ENCODE measurements at regions not wholly inside any gene's neighbourhood (a gene's known extent, or its start where the extent isn't known, plus 50 kb on each side); places are given as distances from the start of the nearest gene placed in this dataset.

DNA sequence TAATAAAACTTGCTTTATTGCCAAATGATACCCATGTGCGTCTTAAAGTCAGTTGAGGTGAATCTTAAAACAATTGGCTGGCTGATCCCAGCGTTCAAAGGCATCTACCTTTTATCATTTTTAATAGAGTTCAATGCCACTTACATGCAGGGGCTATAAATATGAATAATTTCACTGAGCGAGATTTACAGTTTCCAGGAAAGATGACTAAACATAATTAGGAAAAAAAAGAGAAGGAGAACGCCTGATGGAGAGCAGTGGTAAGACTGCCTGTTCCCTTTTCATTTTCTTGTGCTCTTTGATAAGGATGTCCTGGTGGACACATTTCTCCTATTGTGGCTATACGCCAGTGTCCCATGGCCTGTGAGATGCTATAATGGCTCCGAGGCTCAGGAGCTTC is 139.9 kb upstream of the SLC22A23 start:
- DNase-seq (ENCODE audit: low read depth), result no peak
- no peak overlapping the region for H3K4me3 ChIP-seq (ENCODE audit: low read depth, low read length)
- TF ChIP-seq, protein P1, sequence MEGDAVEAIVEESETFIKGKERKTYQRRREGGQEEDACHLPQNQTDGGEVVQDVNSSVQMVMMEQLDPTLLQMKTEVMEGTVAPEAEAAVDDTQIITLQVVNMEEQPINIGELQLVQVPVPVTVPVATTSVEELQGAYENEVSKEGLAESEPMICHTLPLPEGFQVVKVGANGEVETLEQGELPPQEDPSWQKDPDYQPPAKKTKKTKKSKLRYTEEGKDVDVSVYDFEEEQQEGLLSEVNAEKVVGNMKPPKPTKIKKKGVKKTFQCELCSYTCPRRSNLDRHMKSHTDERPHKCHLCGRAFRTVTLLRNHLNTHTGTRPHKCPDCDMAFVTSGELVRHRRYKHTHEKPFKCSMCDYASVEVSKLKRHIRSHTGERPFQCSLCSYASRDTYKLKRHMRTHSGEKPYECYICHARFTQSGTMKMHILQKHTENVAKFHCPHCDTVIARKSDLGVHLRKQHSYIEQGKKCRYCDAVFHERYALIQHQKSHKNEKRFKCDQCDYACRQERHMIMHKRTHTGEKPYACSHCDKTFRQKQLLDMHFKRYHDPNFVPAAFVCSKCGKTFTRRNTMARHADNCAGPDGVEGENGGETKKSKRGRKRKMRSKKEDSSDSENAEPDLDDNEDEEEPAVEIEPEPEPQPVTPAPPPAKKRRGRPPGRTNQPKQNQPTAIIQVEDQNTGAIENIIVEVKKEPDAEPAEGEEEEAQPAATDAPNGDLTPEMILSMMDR (IDR thresholded peaks at IDR 0.05; ENCODE audit: control insufficient read depth, extremely low read depth, insufficient read depth), result no peak

DNA sequence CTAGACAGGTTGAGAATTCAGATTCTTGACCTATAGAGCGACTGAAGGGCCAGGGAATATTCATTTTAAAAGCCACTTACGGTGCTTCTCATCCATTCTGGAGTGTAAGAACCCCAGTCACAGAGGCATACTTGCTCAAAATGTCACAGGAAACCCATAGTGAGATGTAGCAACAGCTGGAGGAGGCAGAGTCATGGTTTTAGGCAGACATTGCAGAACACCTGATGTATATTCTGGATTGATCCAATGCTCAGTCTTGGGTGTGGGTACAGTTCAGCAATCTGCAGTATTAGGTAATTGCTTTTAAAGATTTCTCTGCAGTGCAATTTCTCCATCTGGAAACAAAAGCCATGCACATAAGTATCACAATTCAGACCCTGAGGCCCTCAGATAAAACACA is 137.4 kb upstream of the SLC22A23 start:
- TF ChIP-seq, protein P1 (IDR thresholded peaks at IDR 0.05; ENCODE audit: control insufficient read depth, extremely low read depth, insufficient read depth), result no peak
- no peak for DNase-seq (ENCODE audit: low read depth)
- no peak overlapping the region for H3K4me3 ChIP-seq (ENCODE audit: low read depth, low read length)

DNA sequence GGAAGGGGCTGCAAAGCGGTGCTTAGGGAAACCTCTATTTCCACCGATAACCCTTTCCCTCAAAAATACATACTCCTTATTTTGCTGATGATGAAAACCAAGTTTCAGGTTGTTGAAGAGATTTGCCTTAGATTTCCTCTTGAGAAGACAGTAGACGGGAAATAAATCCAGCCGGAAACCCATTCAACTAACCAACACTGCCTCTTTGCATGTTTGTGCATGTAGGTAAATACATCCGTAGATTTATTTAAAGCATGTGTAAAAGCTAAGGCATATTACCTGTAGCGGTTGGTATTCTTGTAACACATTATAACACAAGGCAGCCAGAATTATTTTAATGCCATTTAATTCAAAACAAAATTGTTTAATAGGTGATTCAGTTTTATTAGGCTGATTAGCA is 136.3 kb upstream of the SLC22A23 start:
- TF ChIP-seq, protein P1 (IDR thresholded peaks at IDR 0.05; ENCODE audit: control insufficient read depth, extremely low read depth, insufficient read depth), result no peak
- DNase-seq (ENCODE audit: low read depth), result no peak
- no peak overlapping the region for H3K4me3 ChIP-seq (ENCODE audit: low read depth, low read length)

DNA sequence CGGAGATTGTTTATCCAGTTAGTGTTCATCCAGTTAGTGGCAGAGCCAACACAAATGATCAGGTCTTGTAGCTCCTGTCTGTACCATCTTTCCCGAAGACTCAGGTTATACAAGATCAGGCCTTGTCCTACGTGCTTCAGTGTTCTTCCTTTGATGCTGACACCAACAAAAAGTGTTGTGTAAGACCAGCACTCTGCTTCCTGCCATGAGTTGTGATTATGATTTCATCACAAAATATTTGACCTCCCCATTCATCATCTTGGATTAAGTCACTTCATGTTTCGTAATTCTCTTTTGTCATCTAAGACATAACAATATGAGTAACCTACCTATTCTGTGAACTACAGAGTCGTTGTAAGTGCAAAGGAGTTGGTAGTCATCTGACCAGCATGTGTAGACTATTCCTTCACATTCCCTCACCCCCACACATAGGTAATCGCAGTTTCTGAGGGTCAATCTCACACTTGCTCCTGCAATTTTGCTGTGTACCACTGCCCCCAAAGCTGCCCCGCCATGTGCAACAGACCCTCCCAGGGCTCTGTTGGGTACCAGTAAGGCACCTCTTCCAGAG is 135.6 kb upstream of the SLC22A23 start:
- DNase-seq (ENCODE audit: low read depth), result peak; percentile 7
- TF ChIP-seq, protein P1 (IDR thresholded peaks at IDR 0.05; ENCODE audit: control insufficient read depth, extremely low read depth, insufficient read depth), result no peak
- no peak overlapping the region for H3K4me3 ChIP-seq (ENCODE audit: low read depth, low read length)

DNA sequence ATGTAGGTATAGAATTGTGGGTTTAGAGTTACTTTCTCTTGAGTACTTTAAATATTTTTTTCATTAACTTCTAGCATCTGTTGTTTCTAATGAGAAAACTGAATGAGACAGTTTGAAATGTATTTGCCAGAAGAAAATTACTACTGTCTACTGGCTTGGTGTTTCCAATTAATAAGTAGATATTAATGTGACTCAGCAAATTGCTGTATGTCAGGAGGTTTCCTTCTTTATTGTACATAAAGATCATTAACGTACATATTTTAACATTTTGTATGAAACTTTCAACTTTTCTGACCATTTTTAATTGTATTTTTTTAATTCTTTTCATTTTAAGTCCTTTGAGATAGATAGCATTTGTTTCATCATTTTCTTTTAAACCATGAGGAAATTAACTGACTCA is 135.1 kb upstream of the SLC22A23 start:
- TF ChIP-seq, protein P1 (IDR thresholded peaks at IDR 0.05; ENCODE audit: control insufficient read depth, extremely low read depth, insufficient read depth), result no peak
- H3K4me3 ChIP-seq (ENCODE audit: low read depth, low read length), result no peak overlapping the region
- no peak for DNase-seq (ENCODE audit: low read depth)

DNA sequence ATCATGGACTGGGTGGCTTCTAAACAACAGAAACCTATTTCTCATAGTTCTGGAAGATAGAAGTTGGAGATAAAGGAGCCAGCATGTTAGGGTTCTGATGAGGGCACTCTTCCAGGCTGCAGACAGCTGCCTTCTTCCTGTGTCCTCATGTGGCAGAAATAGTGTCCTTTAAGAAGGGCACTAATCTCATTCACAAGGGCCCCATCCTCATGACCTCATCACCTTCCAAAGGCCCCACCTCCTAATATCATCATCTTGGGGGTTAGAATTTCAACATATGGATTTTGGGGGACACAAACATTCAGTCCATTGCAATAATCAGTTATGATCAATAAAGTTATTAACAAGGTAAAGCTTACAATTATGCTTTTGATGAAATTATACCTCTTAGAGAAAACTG is 130.8 kb upstream of the SLC22A23 start:
- H3K4me3 ChIP-seq (ENCODE audit: low read depth, low read length), result no peak overlapping the region
- DNase-seq (ENCODE audit: low read depth), result no peak
- TF ChIP-seq, protein P1 (IDR thresholded peaks at IDR 0.05; ENCODE audit: control insufficient read depth, extremely low read depth, insufficient read depth), result no peak

DNA sequence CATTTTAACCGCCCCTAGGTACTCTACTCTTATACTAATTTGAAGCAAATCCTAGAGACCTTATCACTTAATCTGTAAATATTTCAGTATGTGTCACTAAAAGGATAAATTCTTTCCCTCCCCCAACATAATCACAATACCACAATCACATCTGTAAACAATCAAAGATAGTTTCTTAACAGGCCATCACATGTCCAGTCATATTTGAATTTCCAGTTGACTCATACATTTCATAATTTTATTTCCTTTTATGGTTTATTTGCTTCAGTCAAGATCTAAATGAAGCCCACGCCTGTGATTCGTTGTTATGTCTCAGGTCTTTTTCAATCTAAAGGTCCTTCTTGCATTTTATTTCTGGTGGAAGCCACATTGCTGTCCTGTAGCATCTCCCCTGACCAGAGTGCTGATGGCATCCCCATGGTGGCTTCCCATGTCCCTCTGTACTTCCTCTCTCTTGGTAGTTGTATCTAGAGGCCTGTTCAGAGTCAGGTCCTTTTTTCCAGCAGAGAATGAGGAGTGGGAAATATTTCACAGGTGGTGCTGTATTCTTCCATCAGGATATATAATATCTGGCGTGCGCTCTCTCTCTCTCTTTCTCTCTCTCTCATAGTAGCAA is 128.6 kb upstream of the SLC22A23 start:
- H3K4me3 ChIP-seq (ENCODE audit: low read depth, low read length), result no peak overlapping the region

More for the DNA sequence above, 128.6 kb upstream of the SLC22A23 start:
- no peak for DNase-seq (ENCODE audit: low read depth)
- TF ChIP-seq, protein P1 (IDR thresholded peaks at IDR 0.05; ENCODE audit: control insufficient read depth, extremely low read depth, insufficient read depth), result no peak
